CD14-positive monocyte (primary cell): ENCODE measurements at regions not wholly inside any gene's neighbourhood (a gene's known extent, or its start where the extent isn't known, plus 50 kb on each side); places are given as distances from the start of the nearest gene placed in this dataset.
"Not testable (repeated sequence)": the region's sequence is repeated elsewhere in the genome, so short reads cannot be mapped to it uniquely, and the experiment has no call there.

ENCODE experiments used
- DNase-seq, 3 donors: peaks; one replicate each; pipeline ENCODE4 v3.0.0-alpha.2; 2011 to 2022
- H2AFZ ChIP-seq: 2 replicates; pipeline ENCODE4 v1.6.0; 2012; ENCODE audit warnings: mild to moderate bottlenecking, low read depth, low read length, inconsistent platforms; ENCODE audit not compliant: insufficient read depth, poor library complexity, severe bottlenecking
- H3K27ac ChIP-seq, 2 donors: 1 replicate in 1 of 2; 2 replicates in 1 of 2; pipeline ENCODE4 v1.5.1; 2012 to 2013; ENCODE audit warnings: low read length in 2 of 2, control low read depth in 1 of 2, inconsistent platforms in 1 of 2, low read depth in 1 of 2, mild to moderate bottlenecking in 1 of 2
- H3K27me3 ChIP-seq, 2 donors: one replicate each; pipeline versions ENCODE4 v1.6.0 to v1.6.1; 2011 to 2013; ENCODE audit warnings: low read length in 2 of 2; ENCODE audit not compliant: control insufficient read depth in 2 of 2, insufficient read depth in 2 of 2
- H3K36me3 ChIP-seq, 2 donors: replicated peaks in 1 of 2; 1 replicate in 1 of 2; 2 replicates in 1 of 2; pipeline versions ENCODE4 v1.5.1 to v1.6.1; 2012 to 2013; ENCODE audit warnings: low read length in 2 of 2, control low read depth in 1 of 2, inconsistent platforms in 1 of 2, mild to moderate bottlenecking in 1 of 2; ENCODE audit not compliant: insufficient read depth in 2 of 2, control insufficient read depth in 1 of 2
- H3K4me1 ChIP-seq, 2 donors: 1 replicate in 1 of 2; 2 replicates in 1 of 2; pipeline versions ENCODE4 v1.5.1 to v1.6.1; 2012 to 2013; ENCODE audit warnings: low read length in 2 of 2, control low read depth in 1 of 2, inconsistent platforms in 1 of 2, mild to moderate bottlenecking in 1 of 2, moderate library complexity in 1 of 2; ENCODE audit not compliant: insufficient read depth in 2 of 2, control insufficient read depth in 1 of 2
- H3K4me2 ChIP-seq: replicated peaks from 2 replicates; pipeline ENCODE3; 2012; ENCODE audit warnings: low read length, moderate library complexity, mild to moderate bottlenecking; ENCODE audit not compliant: poor library complexity, severe bottlenecking; ENCODE audit errors: extremely low read depth
- H3K4me3 ChIP-seq, 3 experiments: fragments of 200-600 bp in 1 of 3; sonication (generic) in 1 of 3; replicated peaks in 1 of 3; 1 replicate in 2 of 3; 2 replicates in 1 of 3; pipeline ENCODE4 v1.5.1; 2011 to 2013; ENCODE audit warnings: low read length in 3 of 3, mild to moderate bottlenecking in 3 of 3, control low read depth in 2 of 3, low read depth in 2 of 3, inconsistent platforms in 1 of 3, moderate library complexity in 1 of 3
- H3K79me2 ChIP-seq: 2 replicates; pipeline ENCODE4 v1.6.0; 2012; ENCODE audit warnings: mild to moderate bottlenecking, control low read depth, inconsistent platforms, low read length, moderate library complexity; ENCODE audit not compliant: insufficient read depth
- H3K9ac ChIP-seq: 2 replicates; pipeline ENCODE4 v1.6.0; 2017; ENCODE audit warnings: low read length, mild to moderate bottlenecking; ENCODE audit not compliant: insufficient read depth, poor library complexity, severe bottlenecking
- H3K9me3 ChIP-seq, 2 donors: replicated peaks in 1 of 2; 1 replicate in 1 of 2; 2 replicates in 1 of 2; pipeline versions ENCODE4 v1.5.1 to v1.6.1; 2012 to 2013; ENCODE audit warnings: low read length in 2 of 2, control low read depth in 1 of 2; ENCODE audit not compliant: control insufficient read depth in 1 of 2, insufficient read depth in 1 of 2
- H4K20me1 ChIP-seq: 2 replicates; pipeline ENCODE4 v1.6.0; 2012; ENCODE audit warnings: mild to moderate bottlenecking, low read length, control low read depth, moderate library complexity; ENCODE audit not compliant: insufficient read depth
- H3K27ac Mint-ChIP-seq, 7 donors: one replicate each; pipeline ENCODE4 v1.8.0; 2020; ENCODE audit warnings: mild to moderate bottlenecking in 7 of 7, mixed read lengths in 7 of 7, moderate library complexity in 6 of 7, inconsistent platforms in 2 of 7
- H3K27me3 Mint-ChIP-seq, 3 donors: one replicate each; pipeline ENCODE4 v1.8.0; 2021 to 2022; ENCODE audit warnings: low read depth in 3 of 3, mild to moderate bottlenecking in 3 of 3, mixed read lengths in 3 of 3, moderate library complexity in 3 of 3, inconsistent platforms in 1 of 3
- H3K36me3 Mint-ChIP-seq, 2 donors: one replicate each; pipeline ENCODE4 v1.8.0; 2020; ENCODE audit warnings: mixed read lengths in 2 of 2, inconsistent platforms in 1 of 2, mild to moderate bottlenecking in 1 of 2
- H3K4me1 Mint-ChIP-seq: one replicate; pipeline ENCODE4 v1.8.0; 2020; ENCODE audit warnings: mild to moderate bottlenecking, mixed read lengths
- H3K4me3 Mint-ChIP-seq, 2 donors: one replicate each; pipeline ENCODE4 v1.8.0; 2020; ENCODE audit warnings: mild to moderate bottlenecking in 2 of 2, mixed read lengths in 2 of 2, moderate library complexity in 1 of 2
- H3K9me3 Mint-ChIP-seq, 7 donors: one replicate each; pipeline ENCODE4 v1.8.0; 2020 to 2022; ENCODE audit warnings: mixed read lengths in 7 of 7, mild to moderate bottlenecking in 6 of 7, moderate library complexity in 6 of 7, inconsistent platforms in 2 of 7
- WGBS: methylation state at CpG from one replicate; pipeline ENCODE4 v1.1.5; 2013; ENCODE audit warnings: missing lambda C conversion rate; ENCODE audit not compliant: insufficient coverage; 5-methylcytosine and 5-hydroxymethylcytosine counted together
- intact Hi-C, 2 donors: fragments of 100-400 bp; cut with micrococcal nuclease; formaldehyde crosslinking; loops; one replicate each; pipeline versions ENCODE4 v1.15.0 to v1.15.1; 2023
- TF ChIP-seq, protein P1 (sequence below): fragments of 200-600 bp; IDR thresholded peaks from one replicate; pipeline ENCODE4 v1.8.0; 2022; ENCODE audit warnings: antibody characterized with exemption, mild to moderate bottlenecking

DNA sequence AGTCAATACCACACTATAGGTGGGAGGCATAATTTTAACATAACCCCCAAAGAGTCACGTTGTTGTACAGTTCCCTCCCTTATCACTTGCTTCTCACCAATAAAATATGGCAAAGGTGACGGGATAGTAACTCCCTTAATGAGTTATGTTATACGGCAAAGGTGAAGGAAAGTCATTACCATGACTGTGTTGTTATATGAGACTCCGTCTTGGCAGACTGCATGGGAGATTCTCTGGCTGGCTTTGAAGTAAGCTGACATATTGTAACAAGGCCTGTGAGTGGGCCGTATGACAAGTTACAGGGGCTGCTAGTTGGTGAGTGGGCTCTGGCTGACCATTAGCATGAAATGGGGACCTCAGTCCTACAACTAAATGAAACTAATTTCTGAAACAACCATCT is 366.4 kb upstream of the FTMT start:
- WGBS: 100% methylated on average over 2 of the region's 5 CpGs
- Histone ChIP-seq H3K79me2 (no peaks in the 10 kb centered on the region), H3K4me2 (no peak overlapping the region), H3K9ac (no peak overlapping the region), H3K9me3 (no peaks in the 10 kb centered on the region), H2AFZ (no peak overlapping the region), H3K36me3 (no peaks in the 10 kb centered on the region), H4K20me1 (no peaks in the 10 kb centered on the region), H3K4me1 (no peaks in the 10 kb centered on the region), H3K27ac (no peak overlapping the region), H3K27me3 (no peaks in the 10 kb centered on the region), H3K4me3 (no peak overlapping the region)
- TF ChIP-seq, protein P1, sequence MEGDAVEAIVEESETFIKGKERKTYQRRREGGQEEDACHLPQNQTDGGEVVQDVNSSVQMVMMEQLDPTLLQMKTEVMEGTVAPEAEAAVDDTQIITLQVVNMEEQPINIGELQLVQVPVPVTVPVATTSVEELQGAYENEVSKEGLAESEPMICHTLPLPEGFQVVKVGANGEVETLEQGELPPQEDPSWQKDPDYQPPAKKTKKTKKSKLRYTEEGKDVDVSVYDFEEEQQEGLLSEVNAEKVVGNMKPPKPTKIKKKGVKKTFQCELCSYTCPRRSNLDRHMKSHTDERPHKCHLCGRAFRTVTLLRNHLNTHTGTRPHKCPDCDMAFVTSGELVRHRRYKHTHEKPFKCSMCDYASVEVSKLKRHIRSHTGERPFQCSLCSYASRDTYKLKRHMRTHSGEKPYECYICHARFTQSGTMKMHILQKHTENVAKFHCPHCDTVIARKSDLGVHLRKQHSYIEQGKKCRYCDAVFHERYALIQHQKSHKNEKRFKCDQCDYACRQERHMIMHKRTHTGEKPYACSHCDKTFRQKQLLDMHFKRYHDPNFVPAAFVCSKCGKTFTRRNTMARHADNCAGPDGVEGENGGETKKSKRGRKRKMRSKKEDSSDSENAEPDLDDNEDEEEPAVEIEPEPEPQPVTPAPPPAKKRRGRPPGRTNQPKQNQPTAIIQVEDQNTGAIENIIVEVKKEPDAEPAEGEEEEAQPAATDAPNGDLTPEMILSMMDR: no peak
- Mint-ChIP-seq H3K27ac (no peak overlapping the region), H3K36me3 (no peaks in the 10 kb centered on the region), H3K27me3 (no peaks in the 10 kb centered on the region), H3K9me3 (peaks cover 0 to 5% (median 0%) of the 10 kb centered on the region in 7 donors), H3K4me3 (no peak overlapping the region), H3K4me1 (no peaks in the 10 kb centered on the region)
- intact Hi-C loops: no loop called here
- no peak for DNase-seq

GRCh38 chr5:121485999-121486398 is 365.7 kb upstream of the FTMT start:
- WGBS: no CpG with 5 or more reads among the region's 2 CpGs
- H3K27me3 ChIP-seq, DNase-seq, H3K36me3 Mint-ChIP-seq, H3K4me3 ChIP-seq, H3K79me2 ChIP-seq, H3K4me2 ChIP-seq, H3K4me1 ChIP-seq, H2AFZ ChIP-seq, H3K9ac ChIP-seq, intact Hi-C loops, H3K27me3 Mint-ChIP-seq, H3K27ac Mint-ChIP-seq, H3K4me1 Mint-ChIP-seq, H3K9me3 Mint-ChIP-seq, H3K27ac ChIP-seq, H3K9me3 ChIP-seq, H3K4me3 Mint-ChIP-seq, H4K20me1 ChIP-seq, H3K36me3 ChIP-seq: not testable (repeated sequence)
